ENCODE measurements at regions not wholly inside any gene's neighbourhood (a gene's known extent, or its start where the extent isn't known, plus 50 kb on each side); places are given as distances from the start of the nearest gene placed in this dataset.
"Not testable (repeated sequence)": the region's sequence is repeated elsewhere in the genome, so short reads cannot be mapped to it uniquely, and the experiment has no call there.

DNA sequence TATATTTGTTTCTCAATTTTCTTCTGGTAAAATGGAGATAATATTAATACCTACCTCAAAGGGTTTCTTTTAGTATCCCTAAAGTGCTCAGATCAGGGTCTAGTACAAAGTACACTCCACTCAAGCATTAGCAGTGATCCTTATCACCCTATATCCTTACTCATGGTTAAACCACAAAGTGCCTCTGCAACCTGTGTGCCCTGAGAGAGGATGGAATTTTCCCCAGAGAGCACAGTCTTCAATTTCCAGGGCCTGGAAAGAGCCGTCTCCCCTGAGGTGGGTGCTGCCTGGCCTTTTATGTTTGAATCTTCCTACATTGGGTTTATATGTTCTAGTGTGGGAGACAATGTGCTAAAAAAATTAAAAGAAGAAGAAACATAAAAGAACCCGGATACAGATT lies 183.1 kb upstream of the FBXO33 start:
- no peak for DNase-seq

- DNase-seq, result no peak
Measured at GRCh38 chr14:39614297-39614923, 182.2 kb upstream of the FBXO33 start.

DNA sequence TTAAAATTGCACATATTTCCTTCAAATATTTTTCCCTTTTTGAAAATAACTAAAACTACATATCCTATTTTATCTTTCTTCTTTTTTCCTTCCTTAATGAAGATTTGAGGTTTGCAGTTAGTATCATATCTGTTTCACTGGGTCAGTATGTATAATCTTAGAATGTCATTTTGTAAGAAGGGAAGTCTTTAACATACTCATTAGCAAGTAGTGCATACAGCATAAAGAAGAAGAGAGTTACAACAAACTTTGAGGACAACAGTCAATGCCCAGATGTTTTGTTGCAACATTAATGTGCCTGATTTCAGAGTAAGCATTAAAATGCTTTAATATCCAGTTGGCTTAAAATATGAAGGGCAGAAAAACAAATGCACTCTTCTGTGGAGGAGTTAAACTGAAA lies 176.9 kb upstream of the FBXO33 start:
- no peak for DNase-seq

DNA sequence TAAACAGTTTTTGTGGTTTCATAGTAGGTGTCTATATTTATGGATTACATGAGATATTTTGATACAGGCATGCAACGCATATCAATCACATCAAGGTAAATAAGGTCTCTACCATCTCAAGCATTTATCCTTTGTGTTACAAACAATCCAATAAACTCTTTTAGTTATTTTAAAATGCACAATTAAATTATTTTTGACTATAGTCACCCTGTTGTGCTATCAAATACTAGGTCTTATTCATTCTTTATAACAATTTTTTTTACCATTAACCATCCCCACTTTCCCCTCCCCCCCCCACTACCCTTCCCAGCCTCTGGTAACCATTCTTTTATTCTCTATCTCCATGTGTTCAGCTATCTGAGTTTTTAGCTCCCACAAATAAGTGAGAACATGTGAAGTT lies 175.7 kb upstream of the FBXO33 start:
- DNase-seq, result no peak

DNA sequence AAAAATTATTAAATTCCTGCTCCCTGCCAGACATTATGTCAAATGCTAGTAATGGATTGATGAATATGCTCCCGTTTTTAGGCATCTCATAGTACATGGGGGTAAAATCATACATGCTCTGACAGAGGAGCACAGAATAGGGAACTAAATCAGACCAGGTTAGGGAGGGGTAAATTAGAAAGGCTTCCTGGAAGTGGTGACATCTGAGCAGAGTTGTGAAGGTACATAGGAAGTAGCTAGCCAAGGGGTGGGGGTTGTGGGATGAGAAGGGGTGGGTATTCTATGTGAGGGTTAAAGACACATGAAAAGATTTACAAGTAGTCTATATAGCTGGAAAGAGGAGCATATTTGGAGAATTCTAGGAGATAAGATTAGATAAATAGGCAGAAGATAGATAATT lies 171.7 kb upstream of the FBXO33 start:
- DNase-seq, result no peak

DNA sequence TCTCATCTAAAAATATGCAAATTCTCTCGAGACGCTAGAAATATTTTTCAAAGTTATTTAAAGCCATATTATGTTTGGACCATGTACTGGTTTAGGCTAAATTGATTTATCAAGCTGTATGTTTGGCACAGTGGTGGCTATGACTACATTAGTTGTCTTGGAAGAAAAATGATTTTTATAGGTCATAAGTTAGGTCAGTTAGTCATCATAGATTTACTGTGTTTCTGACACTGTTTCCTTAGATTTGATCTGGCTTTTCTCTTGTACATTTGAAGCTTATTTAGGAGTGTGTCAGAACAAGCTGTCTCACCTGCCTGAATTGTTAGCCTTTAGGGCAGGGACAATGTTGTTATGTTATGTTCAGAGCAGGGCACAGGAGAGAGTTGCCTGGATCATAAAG lies 161.1 kb upstream of the FBXO33 start:
- DNase-seq, result no peak

GRCh38 chr14:39592116-39592789 lies 160.0 kb upstream of the FBXO33 start:
- no peak for DNase-seq

- not testable (repeated sequence) for DNase-seq
Measured at GRCh38 chr14:39589882-39590281, 157.6 kb upstream of the FBXO33 start.

GRCh38 chr14:39582028-39582654 lies 149.9 kb upstream of the FBXO33 start:
- DNase-seq, result no peak

DNA sequence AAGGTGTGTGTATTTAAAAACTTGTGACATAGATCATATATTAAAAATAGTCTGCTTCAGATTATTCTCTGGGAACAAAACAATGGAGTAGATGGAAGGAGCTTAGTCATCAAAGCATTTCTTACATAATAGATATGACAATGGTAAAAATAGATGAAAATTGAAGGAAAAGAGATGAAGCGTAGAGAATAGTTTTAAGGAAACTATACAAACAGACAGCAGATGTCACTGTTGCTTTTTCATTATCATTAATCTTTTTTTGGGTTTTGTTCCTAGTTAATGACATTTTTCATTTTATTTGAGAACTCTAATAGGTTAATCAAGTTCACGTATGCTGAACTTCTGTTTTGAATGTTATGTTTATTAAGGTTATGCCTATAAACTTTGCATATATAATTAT lies 149.2 kb upstream of the FBXO33 start:
- no peak for DNase-seq

GRCh38 chr14:39580696-39581095 lies 148.5 kb upstream of the FBXO33 start:
- DNase-seq, result no peak

DNA sequence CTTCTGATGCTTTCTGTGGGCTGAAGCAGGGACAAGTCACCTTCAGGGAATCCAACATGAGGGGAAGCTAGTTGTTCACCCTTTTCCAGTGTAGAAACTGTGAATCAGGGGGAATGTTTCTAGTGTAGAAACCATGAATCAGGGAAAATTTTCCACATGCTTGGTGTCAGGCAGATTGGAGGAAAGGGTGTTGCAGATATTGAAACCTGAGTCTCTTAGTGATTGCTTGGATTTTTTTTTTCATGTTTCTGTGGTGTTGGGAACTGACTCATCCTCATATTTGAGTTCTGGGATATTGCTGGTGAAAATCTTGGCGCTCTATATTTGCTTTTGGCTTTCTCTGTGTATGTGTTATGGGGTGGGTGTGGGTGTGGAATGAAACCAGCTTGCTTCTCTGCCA lies 144.5 kb upstream of the FBXO33 start:
- no peak for DNase-seq

GRCh38 chr14:39576258-39576657 lies 144.0 kb upstream of the FBXO33 start:
- DNase-seq, result no peak

DNA sequence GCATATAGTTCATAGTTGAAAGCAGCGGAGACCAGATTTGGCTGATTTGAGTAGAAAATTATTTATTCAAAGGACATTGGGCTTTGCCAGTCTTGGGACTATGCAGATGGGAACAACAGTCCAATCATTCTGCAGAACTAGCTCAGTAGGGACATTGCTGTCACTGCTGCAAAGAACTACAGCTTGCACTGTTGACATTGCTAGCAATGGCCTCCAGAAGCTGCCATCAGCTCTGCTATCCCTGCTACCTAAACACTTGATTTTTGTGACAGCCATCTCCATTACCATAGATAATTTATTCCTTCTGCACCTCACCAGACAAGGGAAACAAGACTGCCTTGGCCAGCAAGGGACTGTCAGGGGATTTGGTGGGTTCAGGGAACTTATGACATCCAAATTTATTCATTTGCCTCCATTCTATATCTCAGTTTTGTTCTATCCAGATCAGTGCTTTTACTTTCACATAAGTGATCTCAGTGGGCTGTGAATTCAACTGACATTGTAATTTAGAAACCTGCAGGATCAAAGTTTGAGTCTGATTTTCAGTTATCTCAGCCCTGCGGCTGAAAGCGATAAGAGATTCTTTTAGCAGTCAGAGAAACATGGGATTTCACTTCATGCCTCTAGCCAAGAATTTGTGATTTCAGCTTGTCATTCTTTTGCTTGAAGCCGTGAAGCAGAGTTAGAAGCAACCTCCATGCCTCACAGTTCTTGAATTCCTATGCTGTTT lies 136.7 kb upstream of the FBXO33 start:
- DNase-seq, result no peak

GRCh38 chr14:39566795-39567194 lies 134.6 kb upstream of the FBXO33 start:
- DNase-seq, result no peak

GRCh38 chr14:39563361-39563760 lies 131.1 kb upstream of the FBXO33 start:
- no peak for DNase-seq

GRCh38 chr14:39562175-39562574 lies 129.9 kb upstream of the FBXO33 start:
- DNase-seq, result no peak

- no peak for DNase-seq
Measured at GRCh38 chr14:39558525-39558924, 126.3 kb upstream of the FBXO33 start.

DNA sequence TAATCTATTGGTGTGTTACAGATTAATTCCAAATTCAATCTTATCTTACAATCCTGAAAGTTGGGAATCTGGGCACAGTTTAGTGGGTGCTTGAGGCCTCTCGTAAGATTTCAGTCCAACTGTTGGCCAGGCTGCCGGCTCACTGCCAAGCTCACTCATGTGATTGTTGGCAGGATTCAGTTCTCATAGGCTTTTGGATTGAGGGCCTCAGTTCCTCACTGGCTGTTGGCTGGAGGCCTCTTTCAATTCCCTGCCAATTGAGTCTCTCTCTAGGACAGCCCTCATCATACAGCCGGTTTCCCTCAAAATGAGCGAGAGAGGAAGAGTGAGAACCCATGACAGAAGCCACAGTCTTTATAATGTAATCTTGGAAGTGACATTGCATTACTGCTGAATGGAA lies 123.5 kb upstream of the FBXO33 start:
- no peak for DNase-seq

DNA sequence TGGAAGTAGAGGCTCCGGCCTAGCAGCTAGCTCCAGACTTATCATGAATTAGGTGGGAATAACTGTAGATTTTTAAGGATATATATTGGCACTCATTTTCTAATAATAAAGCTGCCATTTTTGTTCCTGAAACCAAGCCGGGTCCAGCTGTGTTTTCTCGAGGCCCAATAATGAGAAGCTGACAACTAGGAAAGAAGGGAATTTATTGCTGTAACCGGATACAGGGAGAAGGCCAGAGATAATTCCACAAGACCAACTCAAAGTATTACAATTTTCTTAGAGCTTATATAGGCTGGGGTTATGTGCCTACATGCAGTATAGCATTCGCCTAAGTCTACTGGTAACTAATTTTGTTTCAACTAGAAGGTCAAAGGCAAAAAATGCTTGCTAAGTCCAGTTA lies 122.3 kb upstream of the FBXO33 start:
- no peak for DNase-seq

GRCh38 chr14:39548358-39548757 lies 116.1 kb upstream of the FBXO33 start:
- peak; percentile 37 for DNase-seq

DNA sequence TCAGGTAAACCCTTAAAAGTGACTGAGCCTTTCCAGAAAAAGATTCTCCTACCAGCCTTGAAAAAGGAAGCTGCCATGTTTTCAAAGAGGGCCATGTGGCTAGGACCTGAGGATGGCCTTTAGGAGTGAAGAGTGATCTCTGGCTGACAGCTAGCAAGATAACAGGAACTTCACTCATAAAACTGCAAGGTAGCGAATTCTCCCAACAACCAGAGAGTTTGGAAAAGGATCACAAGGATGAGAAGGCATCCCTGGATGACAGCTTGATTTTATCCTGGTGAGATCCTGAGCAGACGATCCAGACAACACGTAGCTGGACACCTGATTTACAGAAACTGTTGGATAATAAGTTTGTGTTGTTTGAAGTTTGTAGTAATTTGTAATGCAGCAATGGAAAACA lies 115.6 kb upstream of the FBXO33 start:
- no peak for DNase-seq

- DNase-seq, result no peak
Measured at GRCh38 chr14:39505812-39506211, 73.6 kb upstream of the FBXO33 start.

DNA sequence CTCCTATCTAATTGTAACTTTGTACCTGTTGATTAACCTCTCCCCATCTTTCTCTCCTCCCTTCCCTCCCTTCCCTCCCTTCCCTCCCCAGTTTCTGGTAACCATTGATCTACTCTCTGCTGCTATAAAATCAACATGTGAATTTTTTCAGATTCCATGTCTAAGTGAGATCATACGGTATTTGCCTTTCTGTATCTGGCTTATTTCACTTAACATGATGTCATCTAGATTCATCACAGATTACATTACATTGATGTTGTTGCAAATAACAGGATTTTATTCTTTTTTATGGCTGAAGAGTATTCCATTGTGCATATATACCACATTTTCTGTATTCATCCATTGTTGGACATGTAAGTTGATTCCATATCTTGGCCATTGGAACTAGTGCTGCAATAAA lies 68.0 kb upstream of the FBXO33 start:
- no peak for DNase-seq

All from NCI-H774 (cell line).